ENCODE measurements at regions not wholly inside any gene's neighbourhood (a gene's known extent, or its start where the extent isn't known, plus 50 kb on each side); places are given as distances from the start of the nearest gene placed in this dataset.

DNA sequence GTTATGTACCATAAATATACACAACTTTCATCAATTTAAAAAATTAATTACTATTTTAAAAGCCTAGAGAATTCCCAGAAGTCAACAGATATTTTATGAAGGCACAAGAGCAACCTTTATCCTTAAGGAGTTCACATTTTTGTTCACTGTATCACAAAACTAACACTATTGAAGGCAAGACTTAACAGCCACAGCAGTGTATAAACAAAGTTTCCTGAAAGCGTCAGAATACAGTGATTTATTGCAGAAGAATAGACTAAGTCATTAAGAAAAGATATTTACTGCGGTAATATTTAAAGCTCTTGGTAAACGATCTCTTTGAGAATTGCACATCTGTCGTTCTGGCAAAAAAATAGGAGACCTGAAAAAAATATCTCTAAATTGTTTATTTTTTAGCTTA lies 419.3 kb upstream of the NBEA start:
- Histone ChIP-seq H3K27ac (no peak overlapping the region), H3K9me3 (ENCODE audit: control insufficient read depth, low read length) (no peaks in the 10 kb centered on the region), H3K9ac (no peak overlapping the region), H3K36me3 (ENCODE audit: control insufficient read depth, insufficient read depth, low read length) (no peaks in the 10 kb centered on the region), H3K4me1 (no peaks in the 10 kb centered on the region), H3K4me3 (ENCODE audit: low read depth, low read length) (no peak overlapping the region), H3K79me2 (no peaks in the 10 kb centered on the region), H3K4me2 (ENCODE audit: low read length) (no peak overlapping the region), H3K27me3 (ENCODE audit: control insufficient read depth, insufficient read depth, low read length) (no peaks in the 10 kb centered on the region), H2AFZ (no peak overlapping the region)
- TF ChIP-seq, protein P1, sequence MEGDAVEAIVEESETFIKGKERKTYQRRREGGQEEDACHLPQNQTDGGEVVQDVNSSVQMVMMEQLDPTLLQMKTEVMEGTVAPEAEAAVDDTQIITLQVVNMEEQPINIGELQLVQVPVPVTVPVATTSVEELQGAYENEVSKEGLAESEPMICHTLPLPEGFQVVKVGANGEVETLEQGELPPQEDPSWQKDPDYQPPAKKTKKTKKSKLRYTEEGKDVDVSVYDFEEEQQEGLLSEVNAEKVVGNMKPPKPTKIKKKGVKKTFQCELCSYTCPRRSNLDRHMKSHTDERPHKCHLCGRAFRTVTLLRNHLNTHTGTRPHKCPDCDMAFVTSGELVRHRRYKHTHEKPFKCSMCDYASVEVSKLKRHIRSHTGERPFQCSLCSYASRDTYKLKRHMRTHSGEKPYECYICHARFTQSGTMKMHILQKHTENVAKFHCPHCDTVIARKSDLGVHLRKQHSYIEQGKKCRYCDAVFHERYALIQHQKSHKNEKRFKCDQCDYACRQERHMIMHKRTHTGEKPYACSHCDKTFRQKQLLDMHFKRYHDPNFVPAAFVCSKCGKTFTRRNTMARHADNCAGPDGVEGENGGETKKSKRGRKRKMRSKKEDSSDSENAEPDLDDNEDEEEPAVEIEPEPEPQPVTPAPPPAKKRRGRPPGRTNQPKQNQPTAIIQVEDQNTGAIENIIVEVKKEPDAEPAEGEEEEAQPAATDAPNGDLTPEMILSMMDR (IDR thresholded peaks at IDR 0.05) = no peak

DNA sequence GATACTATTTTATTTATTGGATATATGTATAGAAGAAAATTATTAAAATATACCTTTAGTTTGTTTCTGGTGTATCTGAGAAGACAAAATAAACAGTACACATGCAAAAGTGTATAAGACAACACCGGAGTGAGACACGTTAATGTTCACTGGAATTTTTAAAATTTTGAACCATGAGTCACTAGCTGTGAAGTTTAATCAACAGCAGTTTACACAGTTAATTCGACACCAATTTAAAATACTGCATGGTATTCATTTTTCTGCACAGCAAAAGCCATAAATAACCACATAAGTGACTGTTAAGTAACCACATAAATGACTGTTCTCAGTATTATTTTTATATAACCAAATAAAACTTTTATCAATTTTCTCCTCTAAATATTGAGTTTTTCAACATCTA lies 418.7 kb upstream of the NBEA start:
- Histone ChIP-seq H3K4me3 (ENCODE audit: low read depth, low read length) (no peak overlapping the region), H3K27me3 (ENCODE audit: control insufficient read depth, insufficient read depth, low read length) (no peaks in the 10 kb centered on the region), H3K27ac (no peak overlapping the region), H3K4me2 (ENCODE audit: low read length) (no peak overlapping the region), H3K4me1 (no peaks in the 10 kb centered on the region), H3K9me3 (ENCODE audit: control insufficient read depth, low read length) (no peaks in the 10 kb centered on the region), H3K9ac (no peak overlapping the region), H3K36me3 (ENCODE audit: control insufficient read depth, insufficient read depth, low read length) (no peaks in the 10 kb centered on the region), H2AFZ (no peak overlapping the region), H3K79me2 (no peaks in the 10 kb centered on the region)
- TF ChIP-seq, protein P1 (IDR thresholded peaks at IDR 0.05) = no peak

DNA sequence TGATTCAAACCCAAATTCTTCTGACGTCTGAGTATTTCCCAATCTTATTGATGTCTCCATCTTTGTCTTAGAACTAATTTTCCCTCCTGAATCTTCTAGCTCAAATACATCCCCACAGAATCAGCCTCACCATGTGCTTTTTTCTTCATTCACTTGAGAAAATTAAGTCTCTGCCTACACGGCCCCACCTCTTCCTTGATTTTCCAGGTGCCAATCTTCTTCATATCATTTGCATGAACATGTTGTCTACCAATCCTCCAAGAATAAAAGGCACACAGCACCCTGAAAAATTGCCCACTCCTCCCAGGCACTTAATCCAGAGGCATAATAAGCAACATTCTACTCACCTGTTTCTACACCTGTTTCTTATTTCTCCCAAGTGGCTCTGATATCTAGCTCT lies 408.1 kb upstream of the NBEA start:
- Histone ChIP-seq H3K9me3 (ENCODE audit: control insufficient read depth, low read length) (no peaks in the 10 kb centered on the region), H3K79me2 (no peaks in the 10 kb centered on the region), H3K27me3 (ENCODE audit: control insufficient read depth, insufficient read depth, low read length) (no peaks in the 10 kb centered on the region), H3K27ac (no peak overlapping the region), H3K36me3 (ENCODE audit: control insufficient read depth, insufficient read depth, low read length) (no peaks in the 10 kb centered on the region), H3K9ac (no peak overlapping the region), H2AFZ (no peak overlapping the region), H3K4me2 (ENCODE audit: low read length) (no peak overlapping the region), H3K4me1 (no peaks in the 10 kb centered on the region), H3K4me3 (ENCODE audit: low read depth, low read length) (no peak overlapping the region)
- TF ChIP-seq, protein P1 (IDR thresholded peaks at IDR 0.05) = no peak

DNA sequence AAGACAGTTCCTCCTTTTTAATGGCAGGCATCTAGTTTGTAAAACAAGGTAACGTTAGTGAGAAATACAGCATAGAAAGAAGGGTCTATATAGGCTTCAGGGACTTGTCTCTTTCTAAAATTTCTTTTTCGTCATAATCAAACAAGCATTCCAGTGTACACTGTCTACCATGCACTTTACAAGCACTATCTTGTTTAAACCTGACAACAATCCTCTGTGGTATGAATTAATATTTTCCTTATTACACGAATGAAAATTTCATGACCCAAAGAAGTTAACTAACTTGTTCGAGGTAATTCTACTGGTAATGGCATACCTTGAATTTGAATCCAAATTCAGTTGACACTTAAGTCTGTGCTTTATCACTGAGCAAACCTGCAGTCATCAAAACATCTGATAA lies 399.7 kb upstream of the NBEA start:
- no peak overlapping the region for H3K4me3 ChIP-seq (ENCODE audit: low read depth, low read length)

DNA sequence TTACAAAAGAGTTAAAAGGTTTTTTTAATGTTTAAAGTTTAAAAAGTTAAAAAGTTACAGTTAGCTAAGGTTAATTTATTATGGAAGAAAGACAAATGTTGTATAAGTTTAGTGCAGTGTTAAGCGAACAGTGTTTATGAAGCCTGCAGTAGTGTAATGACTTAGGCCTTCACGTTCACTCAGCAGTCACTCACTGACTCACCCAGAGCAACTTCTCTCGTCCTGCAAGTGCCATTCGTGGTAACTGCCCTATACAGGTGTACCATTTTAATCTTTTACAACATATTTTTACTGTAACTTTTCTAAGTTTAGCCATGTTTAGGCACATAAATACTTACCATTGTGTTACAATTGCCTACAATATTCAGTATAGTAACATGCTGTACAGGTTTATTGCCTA lies 398.2 kb upstream of the NBEA start:
- Histone ChIP-seq H3K27me3 (ENCODE audit: control insufficient read depth, insufficient read depth, low read length) (no peaks in the 10 kb centered on the region), H3K9me3 (ENCODE audit: control insufficient read depth, low read length) (no peaks in the 10 kb centered on the region), H3K79me2 (no peaks in the 10 kb centered on the region), H3K9ac (no peak overlapping the region), H3K36me3 (ENCODE audit: control insufficient read depth, insufficient read depth, low read length) (no peaks in the 10 kb centered on the region), H3K4me1 (no peaks in the 10 kb centered on the region), H3K27ac (no peak overlapping the region), H3K4me2 (ENCODE audit: low read length) (no peak overlapping the region), H2AFZ (no peak overlapping the region), H3K4me3 (ENCODE audit: low read depth, low read length) (no peak overlapping the region)
- TF ChIP-seq, protein P1 (IDR thresholded peaks at IDR 0.05) = no peak

More for the DNA sequence above, 399.7 kb upstream of the NBEA start:
- Histone ChIP-seq H2AFZ (no peak overlapping the region), H3K9me3 (ENCODE audit: control insufficient read depth, low read length) (no peaks in the 10 kb centered on the region), H3K36me3 (ENCODE audit: control insufficient read depth, insufficient read depth, low read length) (no peaks in the 10 kb centered on the region), H3K4me1 (no peaks in the 10 kb centered on the region), H3K79me2 (no peaks in the 10 kb centered on the region), H3K27ac (no peak overlapping the region), H3K27me3 (ENCODE audit: control insufficient read depth, insufficient read depth, low read length) (no peaks in the 10 kb centered on the region), H3K9ac (no peak overlapping the region), H3K4me2 (ENCODE audit: low read length) (no peak overlapping the region)
- TF ChIP-seq, protein P1 (IDR thresholded peaks at IDR 0.05) = no peak
